ENCODE measurements at regions not wholly inside any gene's neighbourhood (a gene's known extent, or its start where the extent isn't known, plus 50 kb on each side); places are given as distances from the start of the nearest gene placed in this dataset.

GRCh38 chr17:6325741-6326140 lies 109.2 kb downstream of the AIPL1 start:
- DNase-seq (ENCODE audit: extremely low read depth in 1 of 4, low spot score in 3 of 4) (no peak), FAIRE-seq (no peak), ATAC-seq (no peak)
- WGBS (ENCODE audit: insufficient coverage, low coverage, missing lambda C conversion rate): 0% methylated on average over 5 of the region's 8 CpGs
- Histone ChIP-seq H3K9me3 (replicated peaks; ENCODE audit: control insufficient read depth, insufficient read depth, low read depth, low read length) (no peaks in the 10 kb centered on the region), H3K4me2 (ENCODE audit: insufficient read depth, low read length) (no peak overlapping the region), H3K4me1 (replicated peaks in 1 of 2; ENCODE audit: control insufficient read depth in 2 of 2, insufficient read depth in 2 of 2, low read length in 2 of 2) (no peaks in the 10 kb centered on the region), H3K36me3 (ENCODE audit: control insufficient read depth, insufficient read depth, low read length) (no peaks in the 10 kb centered on the region), H3K27ac (ENCODE audit: extremely low read depth, low read depth, low read length) (no peak overlapping the region), H2AFZ (ENCODE audit: low read depth, low read length) (no peak overlapping the region), H3K9me1 (ENCODE audit: control insufficient read depth, insufficient read depth, low read length) (no peaks in the 10 kb centered on the region), H3K27me3 (ENCODE audit: control insufficient read depth in 2 of 2, insufficient read depth in 2 of 2, low read length in 2 of 2) (peaks cover 3 to 4% of the 10 kb centered on the region in 2 experiments; a peak in 2 of 5 replicates), H3K4me3 (no peak overlapping the region), H4K20me1 (replicated peaks; ENCODE audit: control insufficient read depth, insufficient read depth, low read length) (no peaks in the 10 kb centered on the region), H3K9ac (ENCODE audit: insufficient read depth in 1 of 2, low read depth in 2 of 2, low read length in 2 of 2) (no peak overlapping the region), H3K79me2 (ENCODE audit: control insufficient read depth, insufficient read depth, low read length) (no peaks in the 10 kb centered on the region)
- BruUV-seq (replicated peaks): no TSS peak
- ChIA-PET CTCF (ENCODE audit: low intra/inter-chr PET ratio) (no interaction called here), POLR2A (no interaction called here)
- TF ChIP-seq ZNF174 (CRISPR knock-in tag; IDR thresholded peaks at IDR 0.05): no peak
- no peak for TF ChIP-seq KAT8 (IDR thresholded peaks at IDR 0.05; ENCODE audit: low read depth)
- no peak for TF ChIP-seq ZNF24 (IDR thresholded peaks at IDR 0.05)
- in situ Hi-C loops (cut with MboI) (no loop called here), intact Hi-C loops (cut with micrococcal nuclease) (no loop called here)

- in situ Hi-C loops (cut with MboI): no loop called here
- ATAC-seq (no peak), DNase-seq (ENCODE audit: extremely low read depth in 1 of 4, low spot score in 3 of 4) (no peak), FAIRE-seq (no peak)
- Histone ChIP-seq H3K9ac (ENCODE audit: insufficient read depth in 1 of 2, low read depth in 2 of 2, low read length in 2 of 2) (no peak overlapping the region), H2AFZ (ENCODE audit: low read depth, low read length) (no peak overlapping the region), H3K4me2 (ENCODE audit: insufficient read depth, low read length) (no peak overlapping the region), H4K20me1 (replicated peaks; ENCODE audit: control insufficient read depth, insufficient read depth, low read length) (no peaks in the 10 kb centered on the region), H3K9me1 (ENCODE audit: control insufficient read depth, insufficient read depth, low read length) (no peaks in the 10 kb centered on the region), H3K79me2 (ENCODE audit: control insufficient read depth, insufficient read depth, low read length) (no peaks in the 10 kb centered on the region), H3K4me3 (no peak overlapping the region), H3K27ac (ENCODE audit: extremely low read depth, low read depth, low read length) (no peak overlapping the region), H3K27me3 (ENCODE audit: control insufficient read depth in 2 of 2, insufficient read depth in 2 of 2, low read length in 2 of 2) (peaks cover 3 to 4% of the 10 kb centered on the region in 2 experiments; a peak in 2 of 5 replicates), H3K4me1 (replicated peaks in 1 of 2; ENCODE audit: control insufficient read depth in 2 of 2, insufficient read depth in 2 of 2, low read length in 2 of 2) (no peaks in the 10 kb centered on the region), H3K36me3 (ENCODE audit: control insufficient read depth, insufficient read depth, low read length) (no peaks in the 10 kb centered on the region), H3K9me3 (replicated peaks; ENCODE audit: control insufficient read depth, insufficient read depth, low read depth, low read length) (no peaks in the 10 kb centered on the region)
- POLR2A ChIA-PET: no interaction called here
- WGBS (ENCODE audit: insufficient coverage, low coverage, missing lambda C conversion rate): 3% methylated on average over 4 of the region's 6 CpGs
- no TSS peak for BruUV-seq (replicated peaks)
- no peak for TF ChIP-seq POLR2AphosphoS5 (IDR thresholded peaks at IDR 0.05; ENCODE audit: control insufficient read depth, insufficient read depth, low read depth, low read length)
- no peak for TF ChIP-seq ZFP36 (IDR thresholded peaks at IDR 0.05; ENCODE audit: low read depth, low read length, partially characterized antibody)
- no peak for TF ChIP-seq MNT (conservative IDR thresholded peaks at IDR 0.05)
- CTCF ChIA-PET (ENCODE audit: low intra/inter-chr PET ratio): no interaction called here
- intact Hi-C loops (cut with micrococcal nuclease): no loop called here
These were observed 109.9 kb downstream of the AIPL1 start for GRCh38 chr17:6325051-6325450.

All from K562 (cell line).